ENCODE measurements at regions not wholly inside any gene's neighbourhood (a gene's known extent, or its start where the extent isn't known, plus 50 kb on each side); places are given as distances from the start of the nearest gene placed in this dataset.

DNA sequence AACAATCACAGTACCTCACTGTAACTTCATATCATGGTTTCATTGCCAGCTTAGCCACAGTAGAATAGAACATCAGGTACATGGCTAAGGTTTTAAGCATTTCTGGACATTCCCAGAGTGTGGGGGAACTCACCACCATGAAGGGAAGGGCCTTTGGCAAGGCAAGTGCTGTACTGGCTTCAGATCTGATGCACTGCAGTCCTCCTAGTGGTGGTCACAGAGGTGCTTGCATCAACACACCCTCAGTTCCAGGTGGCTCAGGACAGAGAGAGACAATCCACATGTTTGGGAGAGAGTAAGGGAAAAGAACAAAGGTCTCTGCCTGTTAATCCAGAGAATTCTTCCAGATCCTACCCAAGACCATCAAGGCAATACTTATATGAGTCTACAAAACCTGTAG, 528.4 kb upstream of the RGS18 start:
- TF ChIP-seq POLR2AphosphoS5 (IDR thresholded peaks at IDR 0.05; ENCODE audit: low read length) (no peak), ZBTB11 (CRISPR knock-in tag; IDR thresholded peaks at IDR 0.05) (no peak), BCL3 (IDR thresholded peaks at IDR 0.05; ENCODE audit: borderline replicate concordance, insufficient read depth, low read depth, low read length, poor library complexity, severe bottlenecking) (no peak), RAD21 (IDR thresholded peaks at IDR 0.05; ENCODE audit: insufficient read depth, low read depth, low read length) (no peak), CTCF (IDR thresholded peaks at IDR 0.05 in 2 of 3, conservative IDR thresholded peaks at IDR 0.05 in 1 of 3; ENCODE audit: control insufficient read depth in 2 of 3, extremely low read depth in 1 of 3, insufficient read depth in 1 of 3, low read depth in 3 of 3, low read length in 3 of 3) (peak in 1 of 3 experiments; percentile 29; a peak in 2 of 6 replicates), SUPT20H (IDR thresholded peaks at IDR 0.05; ENCODE audit: borderline replicate concordance, control insufficient read depth, low read depth, low read length) (no peak), EZH2 (IDR thresholded peaks at IDR 0.05; ENCODE audit: borderline replicate concordance, control insufficient read depth, low read depth, low read length) (no peak), SUZ12 (IDR thresholded peaks at IDR 0.05; ENCODE audit: unreplicated experiment) (no peak), HDAC2 (IDR thresholded peaks at IDR 0.05) (no peak), MYC (IDR thresholded peaks at IDR 0.05; ENCODE audit: insufficient read depth, insufficient read length, insufficient replicate concordance, low read length, severe bottlenecking) (no peak)
- TF ChIP-seq, protein P1, sequence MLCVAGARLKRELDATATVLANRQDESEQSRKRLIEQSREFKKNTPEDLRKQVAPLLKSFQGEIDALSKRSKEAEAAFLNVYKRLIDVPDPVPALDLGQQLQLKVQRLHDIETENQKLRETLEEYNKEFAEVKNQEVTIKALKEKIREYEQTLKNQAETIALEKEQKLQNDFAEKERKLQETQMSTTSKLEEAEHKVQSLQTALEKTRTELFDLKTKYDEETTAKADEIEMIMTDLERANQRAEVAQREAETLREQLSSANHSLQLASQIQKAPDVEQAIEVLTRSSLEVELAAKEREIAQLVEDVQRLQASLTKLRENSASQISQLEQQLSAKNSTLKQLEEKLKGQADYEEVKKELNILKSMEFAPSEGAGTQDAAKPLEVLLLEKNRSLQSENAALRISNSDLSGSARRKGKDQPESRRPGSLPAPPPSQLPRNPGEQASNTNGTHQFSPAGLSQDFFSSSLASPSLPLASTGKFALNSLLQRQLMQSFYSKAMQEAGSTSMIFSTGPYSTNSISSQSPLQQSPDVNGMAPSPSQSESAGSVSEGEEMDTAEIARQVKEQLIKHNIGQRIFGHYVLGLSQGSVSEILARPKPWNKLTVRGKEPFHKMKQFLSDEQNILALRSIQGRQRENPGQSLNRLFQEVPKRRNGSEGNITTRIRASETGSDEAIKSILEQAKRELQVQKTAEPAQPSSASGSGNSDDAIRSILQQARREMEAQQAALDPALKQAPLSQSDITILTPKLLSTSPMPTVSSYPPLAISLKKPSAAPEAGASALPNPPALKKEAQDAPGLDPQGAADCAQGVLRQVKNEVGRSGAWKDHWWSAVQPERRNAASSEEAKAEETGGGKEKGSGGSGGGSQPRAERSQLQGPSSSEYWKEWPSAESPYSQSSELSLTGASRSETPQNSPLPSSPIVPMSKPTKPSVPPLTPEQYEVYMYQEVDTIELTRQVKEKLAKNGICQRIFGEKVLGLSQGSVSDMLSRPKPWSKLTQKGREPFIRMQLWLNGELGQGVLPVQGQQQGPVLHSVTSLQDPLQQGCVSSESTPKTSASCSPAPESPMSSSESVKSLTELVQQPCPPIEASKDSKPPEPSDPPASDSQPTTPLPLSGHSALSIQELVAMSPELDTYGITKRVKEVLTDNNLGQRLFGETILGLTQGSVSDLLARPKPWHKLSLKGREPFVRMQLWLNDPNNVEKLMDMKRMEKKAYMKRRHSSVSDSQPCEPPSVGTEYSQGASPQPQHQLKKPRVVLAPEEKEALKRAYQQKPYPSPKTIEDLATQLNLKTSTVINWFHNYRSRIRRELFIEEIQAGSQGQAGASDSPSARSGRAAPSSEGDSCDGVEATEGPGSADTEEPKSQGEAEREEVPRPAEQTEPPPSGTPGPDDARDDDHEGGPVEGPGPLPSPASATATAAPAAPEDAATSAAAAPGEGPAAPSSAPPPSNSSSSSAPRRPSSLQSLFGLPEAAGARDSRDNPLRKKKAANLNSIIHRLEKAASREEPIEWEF (IDR thresholded peaks at IDR 0.05; ENCODE audit: insufficient replicate concordance, low read depth, low read length) = no peak
- TF ChIP-seq, protein P2, sequence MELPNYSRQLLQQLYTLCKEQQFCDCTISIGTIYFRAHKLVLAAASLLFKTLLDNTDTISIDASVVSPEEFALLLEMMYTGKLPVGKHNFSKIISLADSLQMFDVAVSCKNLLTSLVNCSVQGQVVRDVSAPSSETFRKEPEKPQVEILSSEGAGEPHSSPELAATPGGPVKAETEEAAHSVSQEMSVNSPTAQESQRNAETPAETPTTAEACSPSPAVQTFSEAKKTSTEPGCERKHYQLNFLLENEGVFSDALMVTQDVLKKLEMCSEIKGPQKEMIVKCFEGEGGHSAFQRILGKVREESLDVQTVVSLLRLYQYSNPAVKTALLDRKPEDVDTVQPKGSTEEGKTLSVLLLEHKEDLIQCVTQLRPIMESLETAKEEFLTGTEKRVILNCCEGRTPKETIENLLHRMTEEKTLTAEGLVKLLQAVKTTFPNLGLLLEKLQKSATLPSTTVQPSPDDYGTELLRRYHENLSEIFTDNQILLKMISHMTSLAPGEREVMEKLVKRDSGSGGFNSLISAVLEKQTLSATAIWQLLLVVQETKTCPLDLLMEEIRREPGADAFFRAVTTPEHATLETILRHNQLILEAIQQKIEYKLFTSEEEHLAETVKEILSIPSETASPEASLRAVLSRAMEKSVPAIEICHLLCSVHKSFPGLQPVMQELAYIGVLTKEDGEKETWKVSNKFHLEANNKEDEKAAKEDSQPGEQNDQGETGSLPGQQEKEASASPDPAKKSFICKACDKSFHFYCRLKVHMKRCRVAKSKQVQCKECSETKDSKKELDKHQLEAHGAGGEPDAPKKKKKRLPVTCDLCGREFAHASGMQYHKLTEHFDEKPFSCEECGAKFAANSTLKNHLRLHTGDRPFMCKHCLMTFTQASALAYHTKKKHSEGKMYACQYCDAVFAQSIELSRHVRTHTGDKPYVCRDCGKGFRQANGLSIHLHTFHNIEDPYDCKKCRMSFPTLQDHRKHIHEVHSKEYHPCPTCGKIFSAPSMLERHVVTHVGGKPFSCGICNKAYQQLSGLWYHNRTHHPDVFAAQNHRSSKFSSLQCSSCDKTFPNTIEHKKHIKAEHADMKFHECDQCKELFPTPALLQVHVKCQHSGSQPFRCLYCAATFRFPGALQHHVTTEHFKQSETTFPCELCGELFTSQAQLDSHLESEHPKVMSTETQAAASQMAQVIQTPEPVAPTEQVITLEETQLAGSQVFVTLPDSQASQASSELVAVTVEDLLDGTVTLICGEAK (IDR thresholded peaks at IDR 0.05; ENCODE audit: borderline replicate concordance) = no peak

Data from GM12878 (cell line).